Duodenal mucosa (tissue), 2 donors: ENCODE measurements at regions not wholly inside any gene's neighbourhood (a gene's known extent, or its start where the extent isn't known, plus 50 kb on each side); places are given as distances from the start of the nearest gene placed in this dataset.

Source experiments
- H3K27ac ChIP-seq: one replicate; pipeline ENCODE4 v1.7.0; 2013; ENCODE audit warnings: low read depth, low read length
- H3K27me3 ChIP-seq, 2 donors: one replicate each; pipeline ENCODE4 v1.7.0; 2013; ENCODE audit warnings: low read length in 2 of 2, control low read depth in 1 of 2; ENCODE audit not compliant: insufficient read depth in 2 of 2, control insufficient read depth in 1 of 2
- H3K36me3 ChIP-seq, 2 donors: one replicate each; pipeline ENCODE4 v1.7.0; 2013; ENCODE audit warnings: low read length in 2 of 2, control low read depth in 1 of 2; ENCODE audit not compliant: insufficient read depth in 2 of 2, control insufficient read depth in 1 of 2
- H3K4me1 ChIP-seq, 2 donors: one replicate each; pipeline ENCODE4 v1.7.0; 2013; ENCODE audit warnings: low read length in 2 of 2, control low read depth in 1 of 2; ENCODE audit not compliant: insufficient read depth in 2 of 2, control insufficient read depth in 1 of 2
- H3K4me3 ChIP-seq, 2 donors: one replicate each; pipeline ENCODE4 v1.7.0; 2013; ENCODE audit warnings: low read length in 2 of 2, low read depth in 1 of 2
- H3K9ac ChIP-seq, 2 donors: one replicate each; pipeline ENCODE4 v1.7.0; 2013; ENCODE audit warnings: low read length in 2 of 2, low read depth in 1 of 2
- H3K9me3 ChIP-seq, 2 donors: one replicate each; pipeline ENCODE4 v1.7.0; 2013; ENCODE audit warnings: low read length in 2 of 2, control low read depth in 1 of 2; ENCODE audit not compliant: control insufficient read depth in 1 of 2

DNA sequence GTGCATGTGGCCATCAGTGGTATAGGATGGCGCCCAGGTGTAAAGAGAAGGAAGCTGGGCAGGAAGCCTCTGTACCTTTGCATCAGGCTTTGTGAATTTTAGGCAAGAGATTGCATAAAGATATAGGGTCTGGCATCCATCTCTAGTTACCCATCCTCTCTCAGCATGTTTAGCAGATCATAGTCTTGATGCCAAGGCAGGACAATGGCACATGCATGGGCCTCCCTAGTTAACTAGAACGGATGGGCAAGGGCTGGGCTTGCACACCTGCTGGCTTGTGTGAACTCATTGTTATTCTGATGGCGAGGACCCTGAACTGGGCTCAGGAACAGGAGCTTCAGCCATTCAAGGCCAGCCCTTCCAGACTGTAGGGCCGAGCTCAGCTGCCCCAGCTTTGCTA lies 229.2 kb upstream of the NCAM1 start:
- H3K36me3 ChIP-seq, result no peaks in the 10 kb centered on the region
- H3K9ac ChIP-seq, result no peak overlapping the region
- no peaks in the 10 kb centered on the region for H3K4me1 ChIP-seq
- H3K4me3 ChIP-seq, result no peak overlapping the region
- no peak overlapping the region for H3K27ac ChIP-seq
- no peaks in the 10 kb centered on the region for H3K9me3 ChIP-seq
- no peaks in the 10 kb centered on the region for H3K27me3 ChIP-seq

DNA sequence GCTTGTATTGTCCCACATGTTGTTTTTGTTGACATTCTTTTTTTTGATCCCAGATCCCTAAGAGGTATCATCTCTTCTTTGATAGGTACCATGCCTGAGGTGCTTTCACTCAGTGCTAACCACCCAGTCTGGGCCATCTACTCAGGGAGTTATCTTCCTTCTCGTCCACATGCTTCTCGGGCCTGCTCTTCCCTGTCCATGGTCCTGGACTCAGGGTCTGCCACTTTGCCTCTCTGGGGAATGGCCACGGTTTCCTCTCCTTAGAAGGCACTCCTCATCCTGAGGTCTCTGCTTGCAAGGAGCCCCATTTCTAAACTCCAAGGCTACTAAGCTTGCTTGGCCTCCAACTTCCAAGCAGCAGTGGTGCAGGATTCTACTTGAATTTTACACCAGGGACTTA lies 227.0 kb upstream of the NCAM1 start:
- H3K9me3 ChIP-seq, result no peaks in the 10 kb centered on the region
- H3K27ac ChIP-seq, result no peak overlapping the region

DNA sequence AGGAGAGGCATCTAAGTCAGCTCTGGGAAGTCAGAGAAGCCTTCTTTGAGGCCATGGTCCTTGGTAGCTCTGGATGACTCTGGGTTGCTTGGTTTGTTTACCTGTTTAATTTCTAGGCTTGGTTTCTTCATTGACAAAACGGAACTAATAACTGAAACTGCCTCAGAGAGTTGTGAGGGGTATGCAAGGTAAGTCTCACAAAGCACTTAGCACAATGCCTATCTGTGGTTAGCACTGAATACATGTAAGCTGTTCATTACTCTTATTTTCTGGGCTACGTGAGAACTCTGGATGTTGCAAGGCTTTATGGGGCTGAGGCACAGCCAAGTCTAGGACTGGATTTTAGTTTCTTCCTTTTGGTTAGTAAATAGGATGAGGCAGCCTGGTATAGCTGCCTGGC lies 225.8 kb upstream of the NCAM1 start:
- Histone ChIP-seq H3K27ac (no peak overlapping the region), H3K9me3 (no peaks in the 10 kb centered on the region), H3K4me3 (no peak overlapping the region), H3K4me1 (no peaks in the 10 kb centered on the region), H3K36me3 (no peaks in the 10 kb centered on the region), H3K9ac (no peak overlapping the region), H3K27me3 (no peaks in the 10 kb centered on the region)

More for the DNA sequence above, 227.0 kb upstream of the NCAM1 start:
- Histone ChIP-seq H3K4me1 (no peaks in the 10 kb centered on the region), H3K36me3 (no peaks in the 10 kb centered on the region), H3K27me3 (no peaks in the 10 kb centered on the region), H3K4me3 (no peak overlapping the region), H3K9ac (no peak overlapping the region)

DNA sequence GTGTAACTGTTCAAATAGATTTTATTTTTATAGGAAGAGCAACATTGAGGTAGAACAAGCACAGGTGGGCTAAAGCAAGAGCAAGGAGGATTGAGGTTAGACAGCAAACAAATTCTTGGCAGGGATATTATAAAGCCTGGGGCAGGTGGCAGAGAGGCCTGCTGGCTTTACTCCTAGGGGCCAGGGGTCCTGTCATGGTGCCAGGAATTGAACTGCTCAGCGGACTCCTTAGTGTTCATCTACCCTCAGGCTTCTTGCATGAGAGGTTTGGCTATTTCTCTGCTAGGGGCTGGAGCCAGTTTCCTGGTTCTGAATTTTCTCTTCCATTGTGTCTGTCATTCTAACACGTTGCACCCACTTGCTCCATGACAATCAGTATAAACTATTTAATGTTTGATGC lies 217.2 kb upstream of the NCAM1 start:
- H3K4me1 ChIP-seq, result no peaks in the 10 kb centered on the region
- no peak overlapping the region for H3K27ac ChIP-seq
- no peaks in the 10 kb centered on the region for H3K36me3 ChIP-seq
- H3K27me3 ChIP-seq, result no peaks in the 10 kb centered on the region
- H3K4me3 ChIP-seq, result no peak overlapping the region
- no peaks in the 10 kb centered on the region for H3K9me3 ChIP-seq
- no peak overlapping the region for H3K9ac ChIP-seq

DNA sequence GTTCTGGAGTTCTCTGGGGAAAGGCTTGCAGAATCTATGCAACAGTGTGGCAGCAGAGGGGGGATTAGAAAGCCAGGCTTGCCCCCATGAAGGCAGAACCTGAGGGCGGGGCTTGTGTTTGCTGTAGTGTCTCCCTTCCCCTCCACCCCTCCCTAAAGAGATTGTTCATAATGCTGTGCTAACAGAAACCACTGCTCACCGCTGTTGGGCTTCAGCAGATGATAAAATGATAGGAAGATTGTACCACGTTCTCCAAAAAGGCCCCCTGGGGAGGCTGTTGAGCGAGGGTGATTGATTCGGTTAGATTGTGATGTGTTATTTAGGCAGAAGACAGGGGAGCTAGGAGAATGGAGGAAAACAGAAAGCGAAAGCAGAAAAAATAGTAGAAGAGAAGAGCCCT lies 215.2 kb upstream of the NCAM1 start:
- H3K36me3 ChIP-seq, result no peaks in the 10 kb centered on the region
- H3K4me1 ChIP-seq, result no peaks in the 10 kb centered on the region
- peak overlapping the region in 1 of 2 donors; percentile 57 for H3K4me3 ChIP-seq
- no peak overlapping the region for H3K9ac ChIP-seq
- H3K27me3 ChIP-seq, result no peaks in the 10 kb centered on the region
- no peaks in the 10 kb centered on the region for H3K9me3 ChIP-seq
- H3K27ac ChIP-seq, result no peak overlapping the region

DNA sequence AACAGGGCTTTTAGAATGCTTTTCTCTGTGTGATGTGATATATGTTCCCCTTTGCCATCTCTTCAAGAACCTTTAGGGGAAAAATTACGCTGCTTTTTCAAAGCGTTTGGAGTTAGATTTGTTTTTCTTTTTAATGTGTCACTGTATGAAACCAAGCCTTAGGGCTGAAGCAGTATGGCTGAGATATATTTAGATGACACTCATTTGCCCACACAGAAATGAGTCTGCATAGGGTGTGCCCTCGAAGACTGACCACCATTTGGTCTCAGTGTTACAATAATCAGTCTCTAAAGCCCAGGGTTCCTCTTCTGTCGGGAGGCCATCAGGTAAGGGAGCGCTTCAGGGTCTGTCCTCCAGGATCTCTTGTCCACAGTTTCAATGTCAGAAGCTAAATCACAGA lies 213.0 kb upstream of the NCAM1 start:
- no peaks in the 10 kb centered on the region for H3K27me3 ChIP-seq
- H3K27ac ChIP-seq, result no peak overlapping the region
- no peak overlapping the region for H3K4me3 ChIP-seq
- no peak overlapping the region for H3K9ac ChIP-seq
- no peaks in the 10 kb centered on the region for H3K9me3 ChIP-seq
- no peaks in the 10 kb centered on the region for H3K4me1 ChIP-seq
- H3K36me3 ChIP-seq, result no peaks in the 10 kb centered on the region

DNA sequence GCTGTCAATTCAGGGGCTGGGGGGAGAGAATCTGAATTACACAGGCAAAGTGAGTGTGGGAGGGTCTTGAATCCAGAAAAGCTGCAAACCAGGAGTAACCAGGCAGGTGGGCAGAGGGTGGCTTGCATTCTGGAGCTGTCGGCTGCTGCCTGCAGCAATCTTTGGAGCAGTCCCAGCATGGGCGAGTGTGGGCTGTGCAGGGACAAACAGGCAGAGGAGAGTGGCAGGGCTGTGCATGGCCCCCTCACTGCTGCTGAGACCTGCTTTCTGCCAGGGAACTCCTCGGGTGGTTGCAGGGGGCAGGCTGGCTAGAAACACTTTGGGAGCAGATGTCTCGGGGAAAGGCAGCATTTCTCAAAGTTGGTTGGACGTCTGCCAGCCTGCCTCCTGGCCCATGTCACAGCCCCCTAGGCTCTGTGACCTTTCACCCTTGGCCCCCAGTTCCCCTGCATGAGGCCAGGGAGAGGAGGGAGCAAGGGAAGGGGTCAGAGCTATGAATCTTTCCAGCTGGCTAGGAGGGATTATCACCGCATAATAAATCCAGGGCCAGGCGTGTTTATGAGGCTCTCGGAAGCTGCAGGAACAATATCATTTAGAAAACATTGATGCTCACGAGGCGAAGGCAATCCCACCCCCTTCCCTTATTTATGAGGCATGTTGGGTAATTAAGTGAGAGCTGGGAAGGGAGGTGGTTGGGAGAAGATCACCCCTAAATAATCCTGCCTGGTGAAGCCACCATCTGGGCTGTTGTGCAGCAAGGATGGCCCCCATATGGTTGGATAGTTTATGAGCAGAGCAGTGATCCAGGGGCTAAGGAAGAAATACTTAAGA lies 212.3 kb upstream of the NCAM1 start:
- Histone ChIP-seq H3K27ac (no peak overlapping the region), H3K36me3 (no peaks in the 10 kb centered on the region), H3K27me3 (no peaks in the 10 kb centered on the region), H3K4me3 (no peak overlapping the region), H3K9me3 (no peaks in the 10 kb centered on the region), H3K9ac (no peak overlapping the region), H3K4me1 (no peaks in the 10 kb centered on the region)

DNA sequence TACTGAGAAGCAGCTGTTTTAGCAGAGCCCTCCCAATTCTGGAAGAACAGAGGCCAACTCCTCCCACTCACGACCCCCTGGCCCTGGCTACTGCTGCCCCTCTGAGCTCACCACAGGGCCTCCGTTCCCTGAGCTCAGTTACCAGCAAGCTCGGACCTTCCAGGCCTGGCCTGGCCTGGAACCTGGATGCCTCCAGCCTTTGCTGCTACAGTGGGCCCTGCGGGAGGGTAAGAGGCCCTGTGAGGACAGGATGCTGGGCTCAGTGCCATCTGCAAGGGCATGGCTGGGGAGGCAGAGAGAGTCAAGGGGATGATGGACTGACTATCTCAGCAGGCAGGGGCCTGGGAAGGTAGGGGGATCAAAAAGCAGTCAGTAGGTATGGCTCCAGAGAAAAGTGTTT lies 209.9 kb upstream of the NCAM1 start:
- Histone ChIP-seq H3K27me3 (no peaks in the 10 kb centered on the region), H3K4me1 (no peaks in the 10 kb centered on the region), H3K9ac (no peak overlapping the region), H3K36me3 (no peaks in the 10 kb centered on the region), H3K9me3 (no peaks in the 10 kb centered on the region), H3K27ac (no peak overlapping the region), H3K4me3 (no peak overlapping the region)

DNA sequence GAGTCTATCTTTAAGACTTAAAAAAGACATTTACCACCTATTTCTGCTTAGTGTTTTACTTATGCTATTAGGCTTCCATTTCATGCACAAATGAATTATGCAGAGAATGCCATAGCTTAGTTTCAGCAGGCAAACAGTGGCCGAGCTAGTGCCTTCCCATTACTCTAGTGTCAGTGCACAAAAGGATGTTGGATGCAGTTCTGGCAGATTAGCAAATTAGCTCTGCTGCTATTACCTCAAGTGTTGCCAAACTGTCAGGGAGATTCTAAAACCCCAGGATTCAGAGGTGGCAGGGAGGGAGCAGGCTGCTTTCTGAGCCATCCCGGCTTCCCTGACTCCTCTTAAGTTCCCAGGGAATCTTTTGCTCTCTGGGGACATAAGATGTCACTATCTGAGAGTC lies 209.4 kb upstream of the NCAM1 start:
- Histone ChIP-seq H3K27me3 (no peaks in the 10 kb centered on the region), H3K9me3 (no peaks in the 10 kb centered on the region), H3K36me3 (no peaks in the 10 kb centered on the region), H3K9ac (no peak overlapping the region), H3K27ac (no peak overlapping the region), H3K4me1 (no peaks in the 10 kb centered on the region), H3K4me3 (no peak overlapping the region)

DNA sequence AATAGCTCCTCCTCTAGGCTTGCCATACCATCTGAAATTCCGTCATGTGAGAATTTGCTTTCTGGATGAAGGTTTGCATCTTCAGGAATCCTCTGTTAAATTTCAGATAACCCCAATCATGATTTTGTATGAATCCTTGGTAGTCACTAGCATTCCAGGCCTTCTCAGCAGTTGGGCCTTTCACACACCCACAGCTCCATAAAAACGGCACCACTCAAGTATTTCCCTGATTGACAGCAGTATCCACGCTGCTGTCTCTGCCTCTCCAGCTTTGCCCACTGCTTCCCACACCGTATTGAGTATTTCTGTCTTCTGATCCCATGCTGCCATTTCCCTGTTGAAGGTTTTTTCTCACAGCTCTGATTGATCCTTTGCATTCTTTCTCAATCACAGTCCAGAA lies 208.7 kb upstream of the NCAM1 start:
- Histone ChIP-seq H3K9ac (no peak overlapping the region), H3K4me1 (no peaks in the 10 kb centered on the region), H3K36me3 (no peaks in the 10 kb centered on the region), H3K4me3 (no peak overlapping the region), H3K27me3 (no peaks in the 10 kb centered on the region), H3K27ac (no peak overlapping the region), H3K9me3 (no peaks in the 10 kb centered on the region)
